HG03558 (cell line): ENCODE measurements at regions not wholly inside any gene's neighbourhood (a gene's known extent, or its start where the extent isn't known, plus 50 kb on each side); places are given as distances from the start of the nearest gene placed in this dataset.

Experiments used
- ATAC-seq: cut with Tn5 transposase; IDR thresholded peaks from one replicate; pipeline ENCODE4 v1.9.1; 2021; ENCODE audit warnings: moderate number of reproducible peaks; ENCODE audit not compliant: unreplicated experiment; ENCODE audit errors: extremely low read depth

DNA sequence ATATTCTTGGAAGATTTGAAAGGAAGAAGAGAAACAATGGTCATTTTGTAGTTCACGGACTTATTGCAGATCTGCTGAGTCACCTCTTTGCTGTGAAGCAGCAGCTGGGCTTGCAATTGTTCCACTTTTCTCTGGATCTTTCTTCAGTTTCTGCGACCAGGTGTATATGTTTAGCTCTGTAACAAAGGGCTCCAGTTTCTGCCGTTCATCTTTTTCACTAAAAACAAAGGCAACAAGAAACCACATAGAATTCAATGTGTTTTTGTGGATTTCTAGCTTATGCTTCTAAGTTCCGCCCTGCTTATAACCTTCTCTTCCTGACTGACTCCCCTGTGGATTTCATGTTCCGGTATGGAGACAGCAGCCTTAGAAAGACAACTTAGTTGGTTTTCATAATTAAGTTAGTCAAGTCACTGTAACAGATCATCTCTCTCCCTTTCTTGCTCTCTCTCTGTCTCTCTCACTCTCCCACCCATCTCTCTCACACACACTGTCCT, 121.6 kb upstream of the EPHA5 start:
- ATAC-seq = no peak

DNA sequence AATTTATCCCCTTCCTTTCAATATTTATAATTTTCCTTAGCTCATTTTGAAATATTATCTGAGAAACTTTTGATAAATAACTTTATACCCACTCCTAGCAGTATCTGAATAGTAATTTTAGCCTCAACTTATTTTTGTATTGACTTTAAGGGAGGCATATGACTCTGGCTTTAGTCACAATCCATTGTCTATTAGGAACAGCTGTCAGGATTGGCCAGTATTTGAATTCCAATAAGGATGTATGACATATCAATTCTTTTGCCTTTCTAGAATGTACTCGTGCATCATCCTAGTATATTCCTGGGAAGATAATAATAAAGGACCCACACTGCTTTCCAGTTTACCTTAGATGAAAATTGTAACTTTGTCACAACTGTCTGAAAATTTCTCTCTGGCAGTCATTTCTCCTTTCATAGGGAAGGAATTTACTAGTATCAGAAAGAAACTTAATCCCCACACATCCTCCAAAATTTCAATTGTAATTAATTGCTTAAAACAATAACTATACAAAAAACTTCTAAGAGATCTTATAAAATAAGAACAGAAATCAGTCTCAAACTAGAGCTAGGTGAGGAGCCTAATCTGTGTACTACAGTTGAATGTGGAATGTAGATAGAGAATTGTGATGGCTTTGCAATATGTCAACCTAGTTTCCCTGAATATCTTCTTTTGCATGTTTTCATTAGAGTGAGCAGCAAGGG, 121.0 kb upstream of the EPHA5 start:
- no peak for ATAC-seq

DNA sequence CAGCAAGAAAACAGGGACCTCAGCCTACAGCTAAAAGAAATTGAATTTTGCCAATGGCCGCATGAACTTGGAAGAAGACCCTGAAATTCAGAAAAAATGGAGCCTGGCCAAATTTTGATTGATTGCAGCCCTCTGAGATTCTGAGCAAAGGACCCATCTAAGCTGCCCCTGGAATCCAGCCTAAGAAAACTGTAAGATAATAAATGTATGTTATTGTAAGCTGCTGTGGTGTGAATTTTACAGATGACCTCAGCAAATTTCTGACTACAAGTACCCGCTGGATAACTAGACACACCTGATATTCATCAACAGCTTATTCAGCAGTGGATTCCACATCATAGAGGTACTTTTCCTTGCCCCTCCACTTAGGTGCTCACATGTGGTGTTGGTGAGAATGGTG, 119.5 kb upstream of the EPHA5 start:
- no peak for ATAC-seq

DNA sequence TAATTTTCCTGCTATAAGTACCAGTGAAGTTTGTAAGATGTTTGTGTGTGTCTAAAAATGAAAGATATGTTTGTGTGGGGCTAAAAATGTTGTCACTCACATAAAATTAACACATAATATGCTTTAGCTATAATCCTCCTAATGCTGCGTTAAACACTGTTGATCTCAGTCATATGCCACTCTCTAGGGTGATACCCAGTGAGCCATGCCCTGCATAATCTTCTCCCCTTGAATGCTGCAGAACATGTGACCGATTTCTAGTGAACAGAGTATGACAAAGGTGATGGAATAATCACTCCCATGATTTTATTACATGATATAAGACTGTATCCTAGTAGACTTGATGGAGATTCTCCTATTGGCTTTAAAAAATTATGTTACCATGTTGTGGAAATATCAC, 119.1 kb upstream of the EPHA5 start:
- ATAC-seq = no peak

DNA sequence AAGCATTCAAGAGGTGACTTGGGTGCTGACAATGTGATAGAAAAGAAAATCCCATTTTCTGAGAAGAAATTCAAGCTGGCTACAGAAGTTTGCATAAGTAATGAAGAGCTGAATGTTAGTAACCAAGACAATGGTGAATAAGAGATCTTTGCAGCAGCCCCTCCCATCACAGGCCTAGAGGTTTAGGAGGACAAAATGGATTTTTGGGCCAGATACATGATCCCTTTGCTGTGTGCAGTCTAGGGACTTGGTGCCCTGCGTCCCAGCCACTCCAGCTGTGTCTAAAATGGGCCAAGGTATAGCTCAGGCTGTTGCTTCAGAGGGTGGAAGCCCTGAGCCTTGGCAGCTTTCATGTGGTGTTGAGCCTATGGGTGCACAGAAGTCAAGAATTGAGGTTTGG, 107.0 kb upstream of the EPHA5 start:
- ATAC-seq = no peak

DNA sequence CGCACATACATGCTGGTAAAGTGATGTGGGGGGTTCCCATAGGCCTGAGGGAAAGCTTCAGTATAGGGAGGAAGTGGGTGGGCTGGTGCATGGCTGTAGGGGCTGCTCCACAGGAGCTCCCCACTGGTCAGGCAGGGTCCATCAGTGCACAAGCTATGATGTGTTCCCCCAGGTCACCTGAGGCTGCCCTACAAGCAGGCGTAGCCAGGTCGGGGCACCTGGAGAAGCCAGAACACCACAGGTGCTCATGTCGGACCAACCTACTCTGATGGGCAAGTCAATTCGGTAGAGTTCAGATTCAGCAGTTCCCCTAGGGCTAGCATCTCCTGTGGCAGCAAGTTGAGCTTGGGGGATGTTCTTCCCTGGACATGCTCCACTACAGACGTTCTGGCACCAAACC, 103.3 kb upstream of the EPHA5 start:
- ATAC-seq = no peak

DNA sequence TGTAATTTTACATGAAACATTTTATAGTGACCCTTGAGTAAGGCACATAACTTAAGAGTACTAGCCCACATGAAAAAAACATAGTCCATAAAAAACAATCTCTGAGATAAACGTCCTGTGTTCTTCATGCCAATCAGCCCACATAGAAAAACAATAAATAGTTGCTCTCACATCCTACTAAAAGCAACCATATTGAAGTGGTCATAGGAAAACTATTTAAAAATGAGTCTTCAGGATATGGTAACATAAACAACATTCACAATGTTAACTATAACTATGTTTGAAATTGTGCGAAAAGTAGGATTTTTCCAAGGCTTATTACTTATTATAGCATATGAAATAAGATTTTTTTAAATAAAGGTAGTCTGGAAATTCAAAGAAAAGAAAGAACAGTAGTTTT, 77.1 kb upstream of the EPHA5 start:
- ATAC-seq = no peak

DNA sequence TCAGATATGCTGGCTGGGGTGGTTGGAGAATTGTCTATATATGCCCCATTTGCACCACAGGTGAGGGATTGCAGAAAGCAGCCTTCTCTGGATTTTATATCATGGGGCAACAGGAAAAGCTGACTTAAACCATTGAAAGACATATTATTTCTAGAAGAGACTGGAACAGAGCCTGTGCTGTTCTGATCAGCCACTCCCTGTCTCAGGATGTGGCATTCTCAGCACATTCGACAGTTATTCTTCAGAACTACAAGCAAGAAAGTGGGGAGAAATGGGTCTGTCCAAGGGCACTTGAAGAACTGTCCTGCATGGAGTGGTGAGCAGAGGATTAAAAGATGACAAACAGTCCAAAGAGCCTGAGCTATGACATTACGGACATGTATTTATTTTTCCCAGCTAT, 67.8 kb upstream of the EPHA5 start:
- no peak for ATAC-seq

DNA sequence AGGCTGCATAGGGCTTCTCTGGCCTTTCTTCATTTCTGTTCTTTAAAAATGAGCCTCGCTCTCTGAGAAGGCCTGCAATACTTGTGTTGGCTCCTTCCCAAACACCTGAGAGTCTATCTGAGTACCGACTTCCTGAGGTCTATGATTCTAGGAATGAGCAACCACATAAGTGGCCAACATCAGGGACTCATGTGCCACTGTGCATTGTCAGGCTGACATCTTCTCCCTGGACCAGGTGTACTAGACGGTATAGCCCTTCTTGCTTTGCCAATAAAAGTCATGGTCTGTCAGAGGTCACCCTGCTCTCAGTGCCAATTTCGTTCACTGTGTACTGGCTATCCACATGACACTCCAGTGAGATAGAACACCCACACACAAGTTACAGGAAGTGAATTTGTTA, 67.4 kb upstream of the EPHA5 start:
- no peak for ATAC-seq

DNA sequence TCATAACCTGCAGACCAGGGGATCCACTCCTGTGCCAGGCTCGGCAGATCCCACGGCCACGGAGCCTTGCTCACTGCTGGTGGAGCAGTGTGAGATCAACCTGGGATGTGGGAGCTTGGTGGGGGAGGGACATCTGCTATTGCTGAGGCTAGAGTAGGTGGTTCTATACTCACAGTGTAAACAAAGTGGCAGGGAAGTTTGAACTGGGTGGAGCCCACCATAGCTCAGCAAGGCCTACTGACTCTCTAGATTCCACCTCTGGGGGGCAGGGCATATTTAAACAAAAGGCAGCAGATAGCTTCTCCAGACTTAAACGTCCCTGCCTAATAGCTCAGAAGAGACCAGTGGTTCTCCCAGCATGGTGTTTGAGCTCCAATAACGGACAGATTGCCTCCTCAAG, 54.7 kb upstream of the EPHA5 start:
- no peak for ATAC-seq
